ENCODE measurements at regions not wholly inside any gene's neighbourhood (a gene's known extent, or its start where the extent isn't known, plus 50 kb on each side); places are given as distances from the start of the nearest gene placed in this dataset.

GRCh38 chr17:14935845-14936485, 329.2 kb downstream of the PMP22 start (continued):
- no peak for TF ChIP-seq CHD7 (IDR thresholded peaks at IDR 0.05; ENCODE audit: insufficient replicate concordance, low read length)
- no peak for TF ChIP-seq JUN (IDR thresholded peaks at IDR 0.05; ENCODE audit: low read depth, low read length)
- no peak for TF ChIP-seq TCF12 (IDR thresholded peaks at IDR 0.05; ENCODE audit: low read depth, low read length)
- TF ChIP-seq CEBPB (IDR thresholded peaks at IDR 0.05; ENCODE audit: low read depth, low read length): no peak
- TF ChIP-seq ZNF274 (IDR thresholded peaks at IDR 0.05; ENCODE audit: borderline replicate concordance, extremely low read depth, low read length): no peak
- no peak for TF ChIP-seq NANOG (IDR thresholded peaks at IDR 0.05; ENCODE audit: insufficient read depth, low read depth, low read length, poor library complexity, severe bottlenecking)
- TF ChIP-seq EGR1 (IDR thresholded peaks at IDR 0.05; ENCODE audit: borderline replicate concordance, low read depth, low read length): no peak
- TF ChIP-seq KDM4A (IDR thresholded peaks at IDR 0.05; ENCODE audit: low read depth, low read length, severe bottlenecking): no peak
- TF ChIP-seq SUZ12 (IDR thresholded peaks at IDR 0.05; ENCODE audit: low read length): no peak
- no peak for TF ChIP-seq RAD21 (IDR thresholded peaks at IDR 0.05 in 1 of 2, conservative IDR thresholded peaks at IDR 0.05 in 1 of 2; ENCODE audit: low read depth in 2 of 2, low read length in 2 of 2)
- no peak for TF ChIP-seq MAFK (IDR thresholded peaks at IDR 0.05; ENCODE audit: low read depth, low read length)

All from H1 (cell line).